Stimulated activated CD4-positive, alpha-beta T cell treated with anti-CD3 and anti-CD28 coated beads, Interleukin-1b, Interleukin-23, amount 100 ng/mL, for 24 hours (primary cell): ENCODE measurements at regions not wholly inside any gene's neighbourhood (a gene's known extent, or its start where the extent isn't known, plus 50 kb on each side); places are given as distances from the start of the nearest gene placed in this dataset.
"Not testable (repeated sequence)": the region's sequence is repeated elsewhere in the genome, so short reads cannot be mapped to it uniquely, and the experiment has no call there.

Experiments used
- DNase-seq, 4 experiments: peaks; one replicate each; pipeline ENCODE4 v3.0.0-alpha.2; 2020; ENCODE audit warnings: low read depth in 4 of 4, low spot score in 1 of 4

DNA sequence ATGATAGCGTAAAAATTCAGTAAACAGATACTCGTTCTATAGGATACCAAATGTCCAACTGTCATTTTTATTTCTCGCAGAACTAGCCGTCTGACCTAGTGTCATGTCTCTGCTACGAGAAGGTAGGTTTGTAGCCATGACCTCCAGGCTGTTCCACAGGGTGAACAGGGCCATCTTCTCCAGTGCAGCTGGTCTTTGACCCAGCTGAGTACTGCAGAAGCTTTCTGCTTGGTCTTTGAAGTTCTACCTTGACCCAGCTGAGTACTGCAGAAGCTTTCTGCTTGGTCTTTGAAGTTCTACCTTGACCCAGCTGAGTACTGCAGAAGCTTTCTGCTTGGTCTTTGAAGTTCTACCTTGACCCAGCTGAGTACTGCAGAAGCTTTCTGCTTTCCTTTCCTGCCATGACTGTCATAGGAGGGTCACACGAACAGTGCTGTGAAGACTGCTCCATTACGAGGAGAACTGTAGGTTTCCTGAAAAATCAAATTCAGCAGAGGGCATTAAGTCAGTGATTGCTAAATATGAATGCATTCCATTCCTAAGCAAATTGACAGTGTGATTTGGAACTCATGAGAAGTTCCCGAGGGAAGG is 532.8 kb upstream of the NRP1 start:
- DNase-seq, result not testable (repeated sequence)

DNA sequence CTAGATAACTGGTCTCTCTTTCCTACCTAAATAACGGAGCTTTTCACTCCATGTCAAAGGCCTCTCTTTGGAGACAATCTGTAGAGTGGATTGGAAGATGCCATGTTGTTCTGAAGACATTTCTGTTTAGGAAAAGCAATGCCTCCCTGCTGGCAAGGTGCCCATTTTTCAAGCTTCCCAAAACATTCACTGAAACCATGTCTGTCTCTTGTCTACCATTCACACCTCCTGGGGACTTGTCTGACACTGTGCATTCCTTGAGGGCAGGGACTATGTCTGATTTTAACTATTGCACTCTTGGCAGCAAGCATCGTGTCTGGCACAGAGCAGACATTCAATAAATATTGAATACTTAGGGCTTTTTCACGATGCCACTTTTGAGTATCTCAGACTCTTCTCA is 528.9 kb upstream of the NRP1 start:
- no peak for DNase-seq

DNA sequence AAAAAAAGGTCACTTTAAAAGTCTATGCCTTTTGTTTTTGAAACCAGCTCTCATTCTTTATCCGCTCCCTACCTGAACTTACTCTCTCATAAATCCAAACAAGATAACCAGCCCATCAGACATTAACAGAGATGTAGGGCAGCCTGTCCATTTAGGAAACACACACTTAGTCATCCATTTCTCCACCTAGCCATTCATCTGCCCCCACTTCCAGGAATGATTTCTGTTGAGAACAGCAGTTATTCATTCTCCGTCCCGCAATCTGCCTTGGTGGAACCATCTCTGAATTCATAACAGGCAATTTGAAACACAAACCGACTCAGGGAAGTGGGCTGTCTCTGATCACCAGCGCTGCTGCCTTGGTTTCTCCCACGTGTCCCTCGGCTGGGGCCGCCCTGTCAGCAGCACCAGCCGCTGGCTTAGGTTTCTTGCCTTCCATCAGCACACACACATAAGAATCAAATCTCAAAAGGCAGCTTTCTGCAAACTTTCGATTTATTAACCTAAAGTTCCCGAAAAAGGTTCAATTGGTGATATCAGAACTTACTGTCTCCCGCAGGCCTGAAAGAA is 528.2 kb upstream of the NRP1 start:
- no peak for DNase-seq

DNA sequence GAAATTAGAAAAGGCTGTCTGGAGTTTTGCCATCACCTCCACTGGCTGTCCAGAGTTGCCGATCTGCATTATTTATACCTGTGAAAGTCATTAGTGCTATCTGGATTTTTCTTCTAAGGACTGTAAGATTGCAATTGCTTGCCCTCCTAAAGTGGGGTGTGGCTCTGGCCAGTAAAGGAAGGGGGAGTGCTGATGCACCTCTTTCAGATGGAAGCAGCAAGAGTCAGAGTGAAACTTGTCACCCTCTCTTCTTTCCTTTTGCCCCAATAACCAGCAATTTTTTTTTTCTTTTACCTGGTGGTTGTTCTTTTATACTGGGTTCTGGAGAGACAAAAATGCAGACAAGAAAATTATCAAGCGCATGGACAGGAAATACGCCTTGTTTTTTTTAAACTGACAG is 527.4 kb upstream of the NRP1 start:
- DNase-seq, result no peak

DNA sequence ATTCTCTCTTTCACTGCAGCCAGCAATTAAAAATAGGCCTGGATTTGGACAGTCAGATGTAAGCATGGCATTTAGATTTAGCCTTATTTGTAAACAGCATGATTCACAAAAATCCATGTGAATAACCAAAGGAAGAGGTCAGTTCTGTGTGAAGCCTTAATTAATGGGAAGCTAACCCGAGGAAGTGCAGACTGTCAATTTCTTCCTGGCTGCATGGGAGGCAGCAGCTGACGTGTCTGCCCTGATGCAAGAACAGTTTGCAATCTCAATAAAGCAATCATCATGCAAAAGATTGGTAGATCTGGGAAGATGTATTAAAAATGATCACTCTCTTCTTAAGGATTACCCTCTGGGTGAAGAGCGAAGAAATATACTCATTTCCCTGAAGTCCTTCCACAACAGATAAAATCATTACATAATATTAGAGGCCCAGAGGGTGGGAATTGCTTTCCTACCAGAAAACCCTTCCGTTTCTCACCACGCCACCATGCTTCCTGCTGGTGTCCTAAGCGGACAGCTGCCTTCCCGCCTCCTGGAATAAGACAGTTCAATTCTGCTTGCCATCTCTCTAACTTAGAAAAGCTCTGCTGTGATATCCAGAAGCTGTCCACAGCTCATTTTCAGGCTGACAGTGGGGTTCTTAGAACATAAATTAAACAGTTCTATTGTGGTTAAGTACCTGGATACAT is 526.7 kb upstream of the NRP1 start:
- no peak for DNase-seq

DNA sequence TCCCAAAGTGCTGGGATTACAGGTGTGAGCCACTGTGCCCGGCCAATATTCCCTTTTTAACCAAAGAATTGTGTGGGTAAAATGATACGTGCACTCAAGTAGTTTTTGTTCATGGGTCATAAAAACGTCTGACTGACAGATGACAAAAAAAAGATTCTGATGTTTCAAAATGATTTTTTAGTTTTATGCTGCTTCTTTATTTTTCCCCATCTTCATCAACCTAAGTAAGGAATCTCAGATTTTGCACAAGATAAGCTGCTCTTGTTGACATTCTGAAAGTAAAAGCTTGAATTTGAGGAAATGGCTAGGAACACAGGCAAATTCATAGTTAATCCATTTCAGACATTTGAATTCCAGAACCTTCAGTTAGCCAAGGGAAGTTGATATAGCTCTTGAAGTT is 526.1 kb upstream of the NRP1 start:
- DNase-seq, result no peak

DNA sequence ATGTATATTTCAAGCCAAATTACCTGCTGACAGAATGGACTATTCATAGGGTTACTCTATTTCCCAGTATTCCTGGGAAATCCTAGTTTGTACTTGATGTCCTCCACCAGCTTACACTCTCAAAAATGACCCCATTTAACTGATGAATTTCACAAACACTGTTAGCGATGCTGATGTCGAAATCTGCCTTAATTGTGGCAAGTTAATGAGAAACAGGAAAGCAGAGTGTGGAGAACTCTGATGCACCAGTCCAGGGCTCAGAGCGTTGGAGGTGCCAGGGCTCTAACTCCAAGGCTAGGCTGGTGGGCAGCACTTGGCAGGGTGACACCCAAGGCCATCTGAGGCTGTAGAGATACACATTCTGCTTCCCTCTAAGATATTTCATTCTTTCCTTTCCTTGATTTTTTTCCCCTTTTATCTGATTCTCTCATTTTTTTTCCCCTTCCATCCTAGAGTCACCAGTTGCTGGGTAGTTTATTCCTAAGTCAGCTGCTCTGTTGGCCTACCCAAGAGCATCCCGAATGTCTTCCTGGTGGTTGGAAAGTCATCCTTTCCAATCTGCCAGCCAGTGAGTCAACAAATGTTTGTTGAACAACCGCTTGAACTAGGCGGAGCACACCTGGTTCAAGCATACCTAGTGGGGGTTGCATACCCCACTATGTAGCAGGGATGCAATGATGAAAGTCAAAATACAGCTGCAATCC is 525.0 kb upstream of the NRP1 start:
- no peak for DNase-seq

DNA sequence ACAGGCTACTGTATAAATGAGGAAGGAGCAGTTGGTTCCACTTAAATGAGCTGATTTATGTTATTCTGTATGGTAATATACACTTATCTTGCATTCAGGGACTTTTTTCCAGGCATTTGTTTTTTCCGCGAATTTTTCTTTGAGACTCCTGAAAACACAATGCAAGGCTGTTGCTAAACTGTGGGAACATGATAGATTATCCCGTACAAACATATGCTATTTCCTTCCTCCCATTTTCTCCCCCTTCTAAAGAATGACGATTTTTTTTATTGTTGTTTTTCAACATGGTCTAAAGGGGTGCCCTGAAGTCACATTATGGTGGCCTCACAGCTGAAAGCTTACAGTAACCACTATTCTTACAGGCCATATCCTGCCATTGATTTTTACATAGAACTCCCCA is 523.9 kb upstream of the NRP1 start:
- no peak for DNase-seq

DNA sequence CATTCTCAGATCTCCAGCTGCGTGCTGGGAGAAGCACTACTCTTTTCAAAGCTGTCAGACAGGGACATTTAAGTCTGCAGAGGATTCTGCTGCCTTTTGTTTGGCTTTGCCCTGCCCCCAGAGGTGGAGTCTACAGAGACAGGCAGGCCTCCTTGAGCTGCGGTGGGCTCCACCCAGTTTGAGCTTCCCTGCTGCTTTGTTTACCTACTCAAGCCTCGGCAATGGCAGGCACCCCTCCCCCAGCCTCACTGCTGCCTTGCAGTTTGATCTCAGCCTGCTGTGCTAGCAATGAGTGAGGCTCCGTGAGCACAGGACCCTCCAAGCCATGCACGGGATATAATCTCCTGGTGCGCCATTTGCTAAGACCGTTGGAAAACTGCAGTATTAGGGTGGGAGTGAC is 518.8 kb upstream of the NRP1 start:
- not testable (repeated sequence) for DNase-seq

DNA sequence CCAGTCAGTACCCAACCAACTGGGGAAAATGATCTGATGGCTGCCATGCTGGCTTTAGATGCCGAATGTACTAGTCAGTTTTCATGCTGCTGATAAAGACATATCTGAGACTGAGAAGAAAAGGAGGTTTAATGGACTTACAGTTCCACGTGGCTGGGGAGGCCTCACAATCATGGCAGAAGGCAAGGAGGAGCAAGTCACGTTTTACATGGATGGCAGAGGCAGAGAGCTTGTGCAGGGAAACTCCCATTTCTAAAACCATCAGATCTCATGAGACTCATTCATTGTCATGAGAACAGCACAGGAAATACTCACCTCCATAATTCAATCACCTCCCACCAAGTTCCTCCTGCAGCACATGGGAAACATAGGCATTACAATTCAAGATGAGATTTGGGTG is 508.9 kb upstream of the NRP1 start:
- DNase-seq, result no peak

DNA sequence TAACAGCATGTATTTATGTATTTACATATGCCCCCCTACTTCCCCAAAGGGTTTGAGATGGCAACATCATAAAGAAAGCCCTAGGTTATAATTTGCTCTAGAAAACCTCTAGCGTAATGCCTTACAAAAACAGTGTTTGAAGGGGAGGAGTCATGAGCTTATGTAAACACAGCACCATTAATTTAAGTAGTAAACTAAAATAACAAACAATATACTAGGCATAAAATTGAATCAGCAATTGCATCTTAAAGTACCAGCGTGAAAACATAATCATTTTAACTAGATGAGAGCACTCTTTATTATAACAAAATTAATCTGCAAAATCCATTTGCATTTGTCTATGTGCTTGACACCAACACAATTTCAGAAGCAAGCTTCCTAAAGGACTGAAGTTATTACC is 507.2 kb upstream of the NRP1 start:
- no peak for DNase-seq

DNA sequence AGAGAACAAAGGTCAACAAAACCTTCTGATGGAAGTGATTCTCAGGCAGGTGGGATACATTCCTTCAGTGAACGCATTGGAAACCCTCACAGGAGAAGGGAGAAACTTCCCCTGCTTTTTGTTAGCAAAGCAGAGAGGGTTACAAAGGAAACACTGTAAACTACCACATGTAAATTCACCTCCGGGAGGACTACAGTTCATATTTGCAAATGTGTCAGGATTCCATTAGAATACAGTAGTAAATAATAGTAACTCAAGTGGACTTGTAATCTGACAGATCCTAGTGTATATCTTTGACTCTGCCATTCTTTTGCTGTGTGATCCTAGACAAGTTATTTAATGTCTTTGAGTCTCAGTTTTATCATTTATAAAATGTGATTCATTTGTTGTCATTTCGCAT is 504.3 kb upstream of the NRP1 start:
- DNase-seq, result no peak

DNA sequence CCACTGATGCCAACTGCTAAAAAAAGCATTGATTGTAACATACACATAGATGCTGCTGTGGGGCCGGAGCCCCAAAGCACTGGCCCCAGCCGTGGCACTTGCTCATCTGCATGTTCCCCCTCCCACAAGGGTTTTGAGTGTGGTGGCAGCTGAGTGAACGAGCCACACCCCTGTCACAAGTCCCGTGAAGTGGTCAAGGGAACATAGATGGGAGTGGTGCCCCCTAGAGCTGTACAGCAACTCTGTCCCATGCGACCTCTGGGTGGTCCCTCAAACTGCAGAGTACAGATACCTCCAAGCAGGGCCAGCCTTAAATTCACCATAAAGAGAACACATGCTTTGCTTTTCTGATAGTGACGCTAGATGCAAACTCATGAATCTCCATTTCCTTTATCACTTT is 503.3 kb upstream of the NRP1 start:
- DNase-seq, result no peak

DNA sequence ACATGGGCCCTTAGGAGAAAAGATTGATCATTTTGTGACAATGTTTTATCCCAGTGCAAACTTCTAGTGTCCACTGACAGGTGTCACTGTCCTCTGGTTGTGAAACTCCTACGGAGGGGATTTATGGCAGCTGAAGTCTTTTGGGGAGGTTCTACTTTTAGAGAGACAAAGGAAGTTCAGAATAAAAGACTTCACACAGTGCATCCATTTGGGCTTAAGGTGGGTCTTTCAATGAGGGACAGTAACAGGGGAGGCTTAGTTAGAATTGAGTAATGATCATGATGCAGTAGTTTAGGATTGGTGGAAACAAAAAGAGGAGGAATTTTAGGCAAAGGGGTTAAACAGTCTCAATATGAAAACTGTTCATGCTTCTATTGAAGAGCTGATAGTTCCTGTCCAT is 501.1 kb upstream of the NRP1 start:
- DNase-seq, result no peak

DNA sequence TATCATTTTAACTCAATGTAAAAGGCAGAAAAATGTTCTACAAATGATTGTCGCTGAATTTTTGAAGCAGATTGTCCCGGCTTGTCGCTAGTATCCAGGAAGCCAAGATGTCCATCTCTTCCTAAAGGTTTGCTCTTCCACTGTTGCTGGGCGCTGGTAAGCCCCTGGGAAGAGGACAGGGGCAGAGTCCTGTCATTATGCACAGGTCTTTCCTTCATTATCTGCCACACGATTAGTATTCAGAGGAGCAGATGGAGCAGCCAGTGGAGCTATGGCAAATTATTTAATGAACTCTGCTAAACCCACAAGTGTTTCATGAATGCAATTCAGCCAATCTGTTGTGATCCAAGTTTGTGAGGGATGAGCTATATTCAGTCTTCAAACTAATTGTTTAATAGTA is 499.1 kb upstream of the NRP1 start:
- no peak for DNase-seq

DNA sequence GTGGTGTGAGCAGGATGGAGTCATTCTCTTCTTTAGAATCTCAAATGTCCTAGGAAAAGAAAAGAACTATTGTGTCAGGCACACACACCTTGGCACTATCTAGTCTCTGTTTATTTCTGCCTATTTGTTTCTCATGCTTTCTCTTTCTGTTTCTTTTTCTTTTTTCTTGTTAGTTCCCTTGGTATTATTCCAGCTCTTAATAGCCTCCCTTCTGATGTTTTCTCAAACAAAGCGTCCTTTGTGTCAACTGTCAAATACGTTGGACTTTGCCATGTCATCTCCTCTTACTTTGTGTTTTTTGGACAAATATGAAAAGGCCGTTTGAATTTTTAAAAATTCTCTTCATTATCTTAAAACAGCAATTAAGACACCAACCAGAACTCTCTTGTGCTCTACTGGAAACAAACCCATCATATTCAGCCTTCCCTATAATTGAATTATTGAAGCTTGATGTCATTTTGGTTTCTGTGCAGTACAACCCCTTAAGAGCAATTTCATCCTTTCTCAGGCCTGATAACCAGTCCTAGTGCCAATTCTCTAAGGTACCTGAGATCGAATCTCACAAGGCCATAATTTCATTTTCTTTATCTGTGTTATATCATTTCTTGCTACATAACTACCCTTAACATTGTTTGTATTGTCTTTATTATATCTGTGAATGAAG is 497.8 kb upstream of the NRP1 start:
- DNase-seq, result no peak

DNA sequence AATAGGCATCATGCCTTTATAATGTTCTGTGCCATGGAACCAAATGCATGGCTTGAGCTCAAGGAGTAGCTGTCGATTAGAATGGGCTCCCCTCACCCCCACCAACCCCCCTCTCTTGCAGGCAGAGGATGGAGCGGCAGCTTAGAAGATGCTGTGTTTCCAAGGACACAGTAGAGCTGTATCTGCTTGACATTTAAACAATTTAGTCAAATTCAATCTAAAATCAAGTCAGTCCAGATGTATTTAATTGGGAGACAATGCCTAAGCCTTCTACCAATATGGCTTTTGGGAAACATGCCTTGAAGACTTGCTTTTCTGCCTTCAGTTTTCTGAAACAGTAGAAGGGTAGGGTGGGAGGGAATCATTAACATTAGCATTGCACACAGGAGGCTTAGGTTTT is 497.1 kb upstream of the NRP1 start:
- DNase-seq, result no peak

DNA sequence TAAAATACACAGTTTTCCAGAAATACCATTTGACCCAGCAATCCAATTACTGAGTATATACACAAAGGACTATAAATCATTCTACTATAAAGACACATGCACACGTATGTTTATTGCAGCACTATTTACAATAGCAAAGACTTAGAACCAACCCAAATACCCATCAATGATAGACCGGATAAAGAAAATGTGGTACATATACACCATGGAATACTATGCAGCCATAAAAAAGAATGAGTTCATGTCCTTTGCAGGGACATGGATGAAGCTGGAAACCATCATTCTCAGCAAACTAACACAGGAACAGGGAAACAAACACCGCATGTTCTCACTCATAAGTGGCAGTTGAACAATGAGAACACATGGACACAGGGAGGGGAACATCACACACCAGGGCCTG is 495.4 kb upstream of the NRP1 start:
- DNase-seq, result not testable (repeated sequence)

DNA sequence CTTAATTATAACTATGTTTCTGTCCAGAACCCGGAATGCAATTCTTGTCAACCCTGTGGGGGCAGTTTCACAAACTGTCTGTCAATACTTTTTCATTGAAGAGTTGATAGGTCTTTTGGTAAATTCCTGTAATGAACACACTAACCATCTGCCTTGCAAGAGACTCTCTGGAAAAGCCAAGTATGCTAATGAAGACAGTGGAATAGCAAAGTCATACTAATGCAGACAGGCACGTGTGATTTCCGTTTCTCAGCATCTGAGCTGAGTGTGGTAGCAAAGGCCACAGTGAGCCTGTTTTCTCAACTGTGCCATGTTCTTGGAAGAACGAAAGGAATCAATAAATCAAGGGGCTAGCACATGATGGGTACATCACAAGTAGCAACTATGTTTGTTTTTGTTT is 494.1 kb upstream of the NRP1 start:
- DNase-seq, result no peak

DNA sequence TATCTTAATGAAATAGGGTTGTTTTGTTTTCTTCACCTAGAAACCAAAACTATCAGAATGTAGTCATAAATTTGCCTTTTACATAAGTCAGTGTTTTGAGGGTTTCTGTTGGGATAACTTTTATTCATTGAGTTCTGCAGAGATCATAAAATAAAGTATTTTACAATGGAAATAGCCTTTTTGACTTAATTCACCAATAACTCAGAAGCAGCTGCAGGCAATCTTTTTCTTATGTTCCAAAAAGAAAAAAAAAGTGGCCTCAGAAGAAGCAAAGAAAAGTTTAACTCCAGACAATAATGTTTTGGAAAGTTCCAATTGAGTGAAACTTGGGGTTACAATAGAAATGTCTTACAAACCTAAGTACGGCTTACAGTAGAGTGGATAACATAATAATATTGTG is 491.7 kb upstream of the NRP1 start:
- no peak for DNase-seq

DNA sequence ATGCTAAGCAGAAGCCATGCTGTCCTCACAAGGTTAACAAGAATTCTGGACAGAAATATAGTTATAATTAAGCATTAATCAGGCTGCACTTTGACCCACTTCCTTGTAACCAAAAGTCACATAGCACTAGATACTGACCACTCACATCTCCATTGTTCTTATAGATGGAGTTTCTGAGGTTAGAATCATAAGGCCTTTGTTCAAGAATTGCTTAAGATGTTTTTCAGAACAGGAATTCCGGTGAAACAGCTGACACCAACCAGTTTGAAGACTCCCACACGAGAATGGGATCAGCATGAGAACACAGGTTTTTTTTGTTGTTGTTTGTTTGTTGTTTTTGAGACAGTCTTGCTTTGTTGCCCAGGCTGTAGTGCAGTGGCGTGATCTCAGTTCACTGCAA is 488.3 kb upstream of the NRP1 start:
- DNase-seq, result no peak

DNA sequence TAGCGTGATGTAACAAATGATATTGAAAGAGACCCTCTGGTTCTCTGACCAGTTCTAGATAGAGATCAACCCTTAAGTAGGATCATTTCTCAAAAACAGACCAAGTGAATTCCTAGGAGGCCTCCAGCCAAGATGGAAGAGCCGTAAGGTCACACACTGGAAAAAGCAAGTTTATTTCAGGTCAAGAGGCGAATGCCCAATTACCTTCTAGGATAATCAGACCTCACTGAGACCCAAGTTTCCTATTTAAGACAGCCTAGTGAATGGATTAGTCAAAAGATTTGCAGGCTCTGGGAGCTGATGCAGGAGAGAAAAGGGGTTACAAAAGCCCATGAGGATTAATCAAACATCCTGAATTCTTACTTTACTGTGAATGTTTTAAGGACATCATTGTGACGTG is 486.1 kb upstream of the NRP1 start:
- DNase-seq, result no peak
